Stimulated activated CD4-positive, alpha-beta T cell treated with anti-CD3 and anti-CD28 coated beads, Interleukin-1b, Interleukin-23, amount 100 ng/mL, for 24 hours (primary cell): ENCODE measurements at regions not wholly inside any gene's neighbourhood (a gene's known extent, or its start where the extent isn't known, plus 50 kb on each side); places are given as distances from the start of the nearest gene placed in this dataset.
"Not testable (repeated sequence)": the region's sequence is repeated elsewhere in the genome, so short reads cannot be mapped to it uniquely, and the experiment has no call there.

ENCODE experiments used
- DNase-seq, 4 experiments: peaks; one replicate each; pipeline ENCODE4 v3.0.0-alpha.2; 2020; ENCODE audit warnings: low read depth in 4 of 4, low spot score in 1 of 4

- DNase-seq = no peak
Observed at GRCh38 chr5:30392897-30393296, 800.6 kb upstream of the CDH6 start.

- DNase-seq = no peak
Observed at GRCh38 chr5:30390095-30390494, 803.4 kb upstream of the CDH6 start.

- no peak for DNase-seq
Observed at GRCh38 chr5:30387974-30388632, 805.4 kb upstream of the CDH6 start.

GRCh38 chr5:30385754-30386153 is 807.7 kb upstream of the CDH6 start:
- no peak for DNase-seq

- no peak for DNase-seq
Observed at GRCh38 chr5:30384171-30384570, 809.3 kb upstream of the CDH6 start.

GRCh38 chr5:30380228-30380627 is 813.3 kb upstream of the CDH6 start:
- DNase-seq = no peak

- DNase-seq = no peak
Observed at GRCh38 chr5:30376848-30377247, 816.6 kb upstream of the CDH6 start.

- DNase-seq = no peak
Observed at GRCh38 chr5:30368064-30368463, 825.4 kb upstream of the CDH6 start.

GRCh38 chr5:30365031-30365430 is 828.5 kb upstream of the CDH6 start:
- DNase-seq = not testable (repeated sequence)

- no peak for DNase-seq
Observed at GRCh38 chr5:30357371-30357770, 836.1 kb upstream of the CDH6 start.

GRCh38 chr5:30355675-30356074 is 837.8 kb upstream of the CDH6 start:
- no peak for DNase-seq

GRCh38 chr5:30347858-30348257 is 845.6 kb upstream of the CDH6 start:
- no peak for DNase-seq

GRCh38 chr5:30345539-30346345 is 847.7 kb upstream of the CDH6 start:
- DNase-seq = not testable (repeated sequence)

- no peak for DNase-seq
Observed at GRCh38 chr5:30343707-30344106, 849.8 kb upstream of the CDH6 start.

GRCh38 chr5:30341466-30341865 is 852.0 kb upstream of the CDH6 start:
- DNase-seq = no peak

- DNase-seq = no peak
Observed at GRCh38 chr5:30337084-30337573, 856.4 kb upstream of the CDH6 start.

- no peak for DNase-seq
Observed at GRCh38 chr5:30331534-30331933, 862.0 kb upstream of the CDH6 start.

- DNase-seq = no peak
Observed at GRCh38 chr5:30325795-30326194, 867.7 kb upstream of the CDH6 start.

- no peak for DNase-seq
Observed at GRCh38 chr5:30324083-30324482, 869.4 kb upstream of the CDH6 start.

GRCh38 chr5:30287890-30288289 is 905.6 kb upstream of the CDH6 start:
- no peak for DNase-seq

GRCh38 chr5:30279237-30279636 is 914.2 kb upstream of the CDH6 start:
- DNase-seq = no peak

- DNase-seq = no peak
Observed at GRCh38 chr5:30267026-30267425, 926.5 kb upstream of the CDH6 start.
